ENCODE measurements at regions not wholly inside any gene's neighbourhood (a gene's known extent, or its start where the extent isn't known, plus 50 kb on each side); places are given as distances from the start of the nearest gene placed in this dataset.

DNA sequence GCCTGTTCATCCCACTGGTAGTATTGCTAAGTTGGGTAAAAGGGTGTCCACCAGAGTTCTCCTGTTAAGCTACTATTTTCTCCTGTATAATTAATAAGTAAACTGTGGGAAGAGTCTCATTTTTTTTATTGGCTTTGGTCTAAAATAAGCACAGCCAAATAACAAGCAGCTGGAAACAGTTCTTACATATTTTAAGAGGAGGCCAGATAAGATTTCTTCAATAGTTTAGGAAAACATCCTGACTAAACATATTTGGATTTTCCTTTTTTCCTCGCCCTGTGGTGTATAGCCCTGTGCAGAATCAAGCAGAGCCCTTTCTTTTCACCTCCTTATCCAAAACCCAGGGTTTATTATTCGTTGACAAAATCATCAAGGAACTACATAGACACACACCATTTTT is 122.2 kb upstream of the ZNF608 start:
- H3K27ac Mint-ChIP-seq = peak overlapping the region; percentile 11
- H3K4me3 Mint-ChIP-seq = no peak overlapping the region
- no peak for DNase-seq (ENCODE audit: low spot score in 2 of 2, unreplicated experiment in 2 of 2)
- H3K36me3 Mint-ChIP-seq = no peaks in the 10 kb centered on the region
- TF ChIP-seq, protein P1, sequence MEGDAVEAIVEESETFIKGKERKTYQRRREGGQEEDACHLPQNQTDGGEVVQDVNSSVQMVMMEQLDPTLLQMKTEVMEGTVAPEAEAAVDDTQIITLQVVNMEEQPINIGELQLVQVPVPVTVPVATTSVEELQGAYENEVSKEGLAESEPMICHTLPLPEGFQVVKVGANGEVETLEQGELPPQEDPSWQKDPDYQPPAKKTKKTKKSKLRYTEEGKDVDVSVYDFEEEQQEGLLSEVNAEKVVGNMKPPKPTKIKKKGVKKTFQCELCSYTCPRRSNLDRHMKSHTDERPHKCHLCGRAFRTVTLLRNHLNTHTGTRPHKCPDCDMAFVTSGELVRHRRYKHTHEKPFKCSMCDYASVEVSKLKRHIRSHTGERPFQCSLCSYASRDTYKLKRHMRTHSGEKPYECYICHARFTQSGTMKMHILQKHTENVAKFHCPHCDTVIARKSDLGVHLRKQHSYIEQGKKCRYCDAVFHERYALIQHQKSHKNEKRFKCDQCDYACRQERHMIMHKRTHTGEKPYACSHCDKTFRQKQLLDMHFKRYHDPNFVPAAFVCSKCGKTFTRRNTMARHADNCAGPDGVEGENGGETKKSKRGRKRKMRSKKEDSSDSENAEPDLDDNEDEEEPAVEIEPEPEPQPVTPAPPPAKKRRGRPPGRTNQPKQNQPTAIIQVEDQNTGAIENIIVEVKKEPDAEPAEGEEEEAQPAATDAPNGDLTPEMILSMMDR (IDR thresholded peaks at IDR 0.05; ENCODE audit: unreplicated experiment) = no peak
- no peaks in the 10 kb centered on the region for H3K27me3 Mint-ChIP-seq (ENCODE audit: low read depth)
- H3K4me1 Mint-ChIP-seq = peaks cover 71% of the 10 kb centered on the region
- H3K9me3 Mint-ChIP-seq = no peaks in the 10 kb centered on the region

DNA sequence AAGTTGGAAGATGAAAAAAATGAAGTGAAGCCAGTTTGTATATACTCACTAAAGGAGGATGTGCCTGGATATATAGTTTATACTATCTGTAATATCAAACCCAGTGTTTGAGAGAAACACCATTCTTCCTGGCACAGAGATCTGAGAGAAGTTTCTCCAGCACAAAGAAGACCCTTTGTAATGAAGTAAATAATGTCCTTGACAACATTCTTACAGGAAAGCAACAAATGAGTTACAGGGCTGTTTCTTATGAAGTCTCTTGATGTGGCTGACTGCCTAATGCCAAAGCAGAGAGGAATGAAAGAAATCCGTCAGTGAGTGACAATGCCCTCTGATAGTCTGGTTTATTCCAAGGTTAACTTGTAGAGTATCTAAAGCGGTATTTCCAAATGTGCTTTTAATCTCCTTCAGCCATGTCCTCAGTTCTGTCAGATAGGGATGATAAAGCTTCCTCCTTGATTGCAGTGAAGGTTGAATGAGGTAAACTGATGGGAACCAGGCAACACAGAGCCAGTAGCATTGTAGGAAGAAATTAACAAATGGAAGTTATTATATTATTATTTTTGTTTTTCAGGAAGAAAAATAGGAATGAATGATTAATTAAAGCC is 123.1 kb upstream of the ZNF608 start:
- TF ChIP-seq, protein P1 (IDR thresholded peaks at IDR 0.05; ENCODE audit: unreplicated experiment) = no peak
- Mint-ChIP-seq H3K9me3 (no peaks in the 10 kb centered on the region), H3K27ac (peak overlapping the region; percentile 77), H3K4me1 (peaks cover 71% of the 10 kb centered on the region), H3K4me3 (no peak overlapping the region), H3K36me3 (no peaks in the 10 kb centered on the region), H3K27me3 (ENCODE audit: low read depth) (no peaks in the 10 kb centered on the region)
- DNase-seq (ENCODE audit: low spot score in 2 of 2, unreplicated experiment in 2 of 2) = no peak

DNA sequence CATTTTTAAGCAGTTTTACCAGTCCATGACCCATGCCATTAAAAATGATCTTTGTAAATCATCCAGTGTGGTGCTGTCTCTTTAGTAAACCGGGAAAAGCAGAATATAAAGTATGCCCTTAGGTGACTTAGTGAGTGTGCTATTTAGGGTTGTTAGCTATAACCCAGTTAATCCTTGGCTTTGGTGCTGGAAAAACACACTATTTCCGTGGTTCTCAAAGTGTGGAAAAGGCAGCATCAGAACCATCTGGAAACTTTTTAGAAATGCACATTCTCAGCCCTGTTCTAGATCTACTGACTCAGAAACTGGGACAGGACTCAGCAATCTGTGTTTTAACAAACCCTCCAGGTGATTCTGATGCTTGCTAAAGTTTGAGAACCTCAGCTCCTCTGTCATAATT is 123.6 kb upstream of the ZNF608 start:
- Mint-ChIP-seq H3K4me1 (peaks cover 71% of the 10 kb centered on the region), H3K4me3 (no peak overlapping the region), H3K36me3 (no peaks in the 10 kb centered on the region), H3K9me3 (peaks cover 3% of the 10 kb centered on the region), H3K27ac (no peak overlapping the region), H3K27me3 (ENCODE audit: low read depth) (no peaks in the 10 kb centered on the region)
- no peak for DNase-seq (ENCODE audit: low spot score in 2 of 2, unreplicated experiment in 2 of 2)
- TF ChIP-seq, protein P1 (IDR thresholded peaks at IDR 0.05; ENCODE audit: unreplicated experiment) = no peak

DNA sequence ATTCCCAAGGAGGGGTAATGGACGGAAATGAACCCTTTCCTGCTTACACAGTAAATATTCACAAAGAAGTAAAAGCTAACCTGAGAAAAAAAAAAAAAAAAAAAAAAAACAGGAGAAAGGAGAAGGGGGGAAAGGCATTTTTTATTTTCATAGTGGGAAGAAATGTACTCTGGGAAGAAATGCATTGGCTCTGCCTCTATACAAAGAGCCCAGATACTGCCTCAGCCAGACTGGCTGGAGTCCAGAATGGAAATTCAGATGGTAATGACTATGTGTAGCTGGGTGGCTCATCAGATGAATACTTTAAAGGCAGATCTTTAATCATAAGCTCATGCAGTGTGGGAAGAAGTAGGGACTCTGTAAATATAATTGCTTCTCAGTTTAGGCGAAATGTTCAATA is 124.9 kb upstream of the ZNF608 start:
- peaks cover 5% of the 10 kb centered on the region for H3K9me3 Mint-ChIP-seq

DNA sequence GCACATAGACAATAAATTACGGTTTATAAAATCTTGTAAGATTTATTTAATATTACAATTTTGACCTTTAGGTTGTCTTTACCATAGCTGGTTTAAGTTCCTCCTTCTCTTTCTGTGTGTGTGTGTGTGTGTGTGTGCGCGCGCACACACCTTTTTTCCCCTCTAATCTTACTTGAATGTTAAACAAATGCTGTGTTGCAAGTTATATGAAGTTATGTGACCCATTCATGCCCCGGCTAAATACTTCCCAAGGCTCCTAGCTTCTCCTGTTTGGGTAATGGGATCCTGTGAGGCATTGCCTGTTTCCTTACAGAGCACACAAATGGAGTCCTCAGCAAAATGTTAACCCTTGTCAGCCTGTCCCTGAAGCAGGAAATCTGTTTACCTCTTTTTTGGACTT is 125.6 kb upstream of the ZNF608 start:
- H3K27ac Mint-ChIP-seq = peak overlapping the region; percentile 26
- H3K4me1 Mint-ChIP-seq = peaks cover 51% of the 10 kb centered on the region
- TF ChIP-seq, protein P1 (IDR thresholded peaks at IDR 0.05; ENCODE audit: unreplicated experiment) = no peak
- H3K9me3 Mint-ChIP-seq = peaks cover 5% of the 10 kb centered on the region
- H3K36me3 Mint-ChIP-seq = no peaks in the 10 kb centered on the region
- no peak for DNase-seq (ENCODE audit: low spot score in 2 of 2, unreplicated experiment in 2 of 2)
- no peaks in the 10 kb centered on the region for H3K27me3 Mint-ChIP-seq (ENCODE audit: low read depth)
- H3K4me3 Mint-ChIP-seq = no peak overlapping the region

More for the DNA sequence above, 124.9 kb upstream of the ZNF608 start:
- Mint-ChIP-seq H3K4me1 (peaks cover 59% of the 10 kb centered on the region), H3K27ac (peak overlapping the region; percentile 48), H3K36me3 (no peaks in the 10 kb centered on the region), H3K27me3 (ENCODE audit: low read depth) (no peaks in the 10 kb centered on the region), H3K4me3 (no peak overlapping the region)
- no peak for DNase-seq (ENCODE audit: low spot score in 2 of 2, unreplicated experiment in 2 of 2)
- TF ChIP-seq, protein P1 (IDR thresholded peaks at IDR 0.05; ENCODE audit: unreplicated experiment) = no peak

DNA sequence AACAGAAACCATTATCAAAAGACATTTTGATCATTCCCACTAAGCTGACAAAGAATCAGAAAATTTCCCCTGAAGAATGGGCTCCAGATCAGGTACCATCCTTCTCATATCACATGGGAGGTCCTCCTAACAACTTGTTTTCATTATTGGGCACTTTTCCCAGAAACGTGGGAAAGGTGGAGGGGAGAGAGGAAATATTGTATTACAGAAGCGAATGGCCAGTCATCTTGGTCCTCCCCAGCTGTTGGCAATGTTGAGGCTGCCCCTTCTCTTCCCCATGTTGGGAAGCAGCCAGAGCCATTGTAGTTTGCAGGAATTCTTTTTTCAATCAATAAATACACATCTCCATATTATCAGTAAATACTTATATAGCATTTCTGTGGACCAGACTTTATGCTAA is 126.2 kb upstream of the ZNF608 start:
- Mint-ChIP-seq H3K9me3 (peaks cover 5% of the 10 kb centered on the region), H3K27ac (no peak overlapping the region), H3K4me3 (no peak overlapping the region), H3K4me1 (peaks cover 48% of the 10 kb centered on the region), H3K27me3 (ENCODE audit: low read depth) (no peaks in the 10 kb centered on the region), H3K36me3 (no peaks in the 10 kb centered on the region)
- TF ChIP-seq, protein P1 (IDR thresholded peaks at IDR 0.05; ENCODE audit: unreplicated experiment) = no peak
- no peak for DNase-seq (ENCODE audit: low spot score in 2 of 2, unreplicated experiment in 2 of 2)
